ENCODE measurements at regions not wholly inside any gene's neighbourhood (a gene's known extent, or its start where the extent isn't known, plus 50 kb on each side); places are given as distances from the start of the nearest gene placed in this dataset.

- H3K4me3 ChIP-seq (ENCODE audit: low read depth, low read length) = no peak overlapping the region
- no peak for DNase-seq (ENCODE audit: low read depth)
- no peak for TF ChIP-seq CTCF (IDR thresholded peaks at IDR 0.05; ENCODE audit: control insufficient read depth, extremely low read depth, insufficient read depth)
These were observed 138.7 kb upstream of the GHR start for GRCh38 chr5:42284584-42284983.

GRCh38 chr5:42285230-42285629 is 138.0 kb upstream of the GHR start:
- TF ChIP-seq CTCF (IDR thresholded peaks at IDR 0.05; ENCODE audit: control insufficient read depth, extremely low read depth, insufficient read depth) = no peak
- no peak overlapping the region for H3K4me3 ChIP-seq (ENCODE audit: low read depth, low read length)
- DNase-seq (ENCODE audit: low read depth) = no peak

- no peak for DNase-seq (ENCODE audit: low read depth)
- no peak for TF ChIP-seq CTCF (IDR thresholded peaks at IDR 0.05; ENCODE audit: control insufficient read depth, extremely low read depth, insufficient read depth)
- no peak overlapping the region for H3K4me3 ChIP-seq (ENCODE audit: low read depth, low read length)
These were observed 122.7 kb upstream of the GHR start for GRCh38 chr5:42300496-42300895.

DNA sequence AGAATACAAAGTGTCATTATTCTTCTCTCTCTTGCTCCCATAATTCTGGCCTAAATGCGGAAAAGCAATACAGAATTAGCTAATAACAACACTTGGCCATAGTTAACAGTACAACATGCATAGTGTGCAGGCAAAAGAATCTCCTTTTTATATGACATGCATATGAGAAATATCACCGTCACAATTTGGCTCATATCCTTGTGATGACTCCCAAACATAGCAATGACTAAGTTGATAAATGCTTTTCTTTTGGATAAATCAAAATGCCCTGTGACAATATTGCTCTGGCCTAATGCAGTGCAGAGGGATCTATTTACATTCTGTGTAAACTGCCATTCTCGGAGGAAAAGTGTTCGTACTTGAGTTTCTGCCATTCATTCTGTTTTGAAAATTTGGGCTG is 121.9 kb upstream of the GHR start:
- no peak for DNase-seq (ENCODE audit: low read depth)
- TF ChIP-seq CTCF (IDR thresholded peaks at IDR 0.05; ENCODE audit: control insufficient read depth, extremely low read depth, insufficient read depth) = no peak
- H3K4me3 ChIP-seq (ENCODE audit: low read depth, low read length) = no peak overlapping the region

DNA sequence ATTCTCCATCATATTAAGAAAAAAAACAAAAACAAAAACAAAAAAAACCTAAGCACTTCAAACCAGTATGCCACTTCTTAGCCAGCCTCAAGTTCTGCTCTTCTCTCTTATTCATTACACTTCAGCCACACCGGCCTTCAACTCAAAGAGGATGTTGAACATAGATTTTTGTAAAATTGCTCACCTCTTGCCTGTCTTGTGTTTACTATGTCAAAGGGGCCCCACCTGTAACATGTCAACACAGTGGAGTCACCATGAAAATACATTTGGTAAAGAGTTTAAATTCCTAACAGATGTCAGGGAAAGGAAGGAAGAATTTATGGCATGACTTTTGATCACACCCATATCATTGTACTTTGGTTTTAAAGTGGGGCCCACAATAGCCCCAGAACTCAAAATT is 121.1 kb upstream of the GHR start:
- DNase-seq (ENCODE audit: low read depth) = no peak
- H3K4me3 ChIP-seq (ENCODE audit: low read depth, low read length) = no peak overlapping the region
- TF ChIP-seq CTCF (IDR thresholded peaks at IDR 0.05; ENCODE audit: control insufficient read depth, extremely low read depth, insufficient read depth) = no peak

- no peak for TF ChIP-seq CTCF (IDR thresholded peaks at IDR 0.05; ENCODE audit: control insufficient read depth, extremely low read depth, insufficient read depth)
- H3K4me3 ChIP-seq (ENCODE audit: low read depth, low read length) = no peak overlapping the region
- DNase-seq (ENCODE audit: low read depth) = no peak
These were observed 117.0 kb upstream of the GHR start for GRCh38 chr5:42306287-42306686.

DNA sequence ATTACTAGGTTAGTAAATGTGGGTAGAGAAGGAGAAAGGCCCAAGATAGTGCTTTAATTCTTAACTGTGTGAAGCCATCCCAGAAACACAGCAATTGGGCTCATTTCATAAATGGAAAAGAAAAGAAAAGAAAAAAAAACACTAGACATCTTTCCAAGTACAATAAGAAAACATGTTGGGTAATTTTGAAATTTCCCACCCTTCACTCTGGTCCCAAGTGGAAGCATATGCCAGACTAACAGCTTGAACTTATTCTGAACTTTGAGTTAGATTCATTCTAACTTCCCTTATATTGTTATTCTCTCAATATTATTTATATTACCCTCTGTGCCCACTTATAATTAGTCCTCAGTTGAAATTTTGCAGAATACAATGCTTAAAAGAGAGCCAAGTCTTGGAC is 113.4 kb upstream of the GHR start:
- no peak for TF ChIP-seq CTCF (IDR thresholded peaks at IDR 0.05; ENCODE audit: control insufficient read depth, extremely low read depth, insufficient read depth)
- H3K4me3 ChIP-seq (ENCODE audit: low read depth, low read length) = no peak overlapping the region
- DNase-seq (ENCODE audit: low read depth) = no peak
